Lung (tissue), 11 donors: ENCODE measurements at regions not wholly inside any gene's neighbourhood (a gene's known extent, or its start where the extent isn't known, plus 50 kb on each side); places are given as distances from the start of the nearest gene placed in this dataset.

Experiments
- ATAC-seq: fragments of 200-7000 bp; cut with Tn5 transposase; one replicate; pipeline ENCODE4 v1.9.1; 2020; ENCODE audit warnings: moderate number of reproducible peaks; ENCODE audit not compliant: insufficient read depth, low FRiP score
- DNase-seq, 3 donors: peaks; one replicate each; pipeline ENCODE4 v3.0.0-alpha.2; 2013 to 2017
- H3K27ac ChIP-seq, 2 donors: one replicate each; pipeline ENCODE4 v1.5.1; 2013; ENCODE audit warnings: mild to moderate bottlenecking in 2 of 2, moderate library complexity in 2 of 2, control low read depth in 1 of 2, inconsistent platforms in 1 of 2, low read depth in 1 of 2, low read length in 1 of 2
- H3K27me3 ChIP-seq, 3 donors: one replicate each; pipeline ENCODE4 v1.5.1; 2013; ENCODE audit warnings: low read length in 2 of 3; ENCODE audit not compliant: control insufficient read depth in 3 of 3, insufficient read depth in 3 of 3
- H3K36me3 ChIP-seq, 4 donors: one replicate each; pipeline ENCODE4 v1.5.1; 2013; ENCODE audit warnings: low read length in 4 of 4, mild to moderate bottlenecking in 1 of 4, moderate library complexity in 1 of 4; ENCODE audit not compliant: control insufficient read depth in 4 of 4, insufficient read depth in 4 of 4
- H3K4me1 ChIP-seq, 5 donors: one replicate each; pipeline ENCODE4 v1.5.1; 2013; ENCODE audit warnings: low read length in 5 of 5, mild to moderate bottlenecking in 2 of 5, moderate library complexity in 1 of 5; ENCODE audit not compliant: control insufficient read depth in 5 of 5, insufficient read depth in 5 of 5
- H3K4me3 ChIP-seq: one replicate; pipeline ENCODE4 v1.5.1; 2013; ENCODE audit warnings: mild to moderate bottlenecking, control low read depth, moderate library complexity
- H3K9ac ChIP-seq, 2 donors: one replicate each; pipeline ENCODE4 v1.5.1; 2013; ENCODE audit warnings: low read length in 2 of 2, control low read depth in 1 of 2; ENCODE audit not compliant: insufficient read depth in 1 of 2
- H3K9me3 ChIP-seq, 4 donors: one replicate each; pipeline ENCODE4 v1.5.1; 2013; ENCODE audit warnings: low read length in 3 of 4, mild to moderate bottlenecking in 1 of 4, moderate library complexity in 1 of 4; ENCODE audit not compliant: control insufficient read depth in 4 of 4, insufficient read depth in 3 of 4
- CTCF ChIP-seq: IDR thresholded peaks from 2 replicates; pipeline ENCODE4 v1.5.1; 2012; ENCODE audit warnings: mild to moderate bottlenecking; ENCODE audit errors: control extremely low read depth, extremely low read depth
- WGBS, 2 donors: extraction: QIAGEN DNeasy Blood & Tissue Kit; methylation state at CpG; one replicate each; pipeline ENCODE4 v1.1.7; 2013; 5-methylcytosine and 5-hydroxymethylcytosine counted together
- donor health status: control.
- donor health status: control.
- donor health status: Bipolar disorder and iron deficiency.
- donor health status: healthy.
- donor health status: DM: yes; HTN: yes; CAD: no.

- Histone ChIP-seq H3K4me1 (no peaks in the 10 kb centered on the region), H3K9ac (no peak overlapping the region), H3K27ac (no peak overlapping the region), H3K36me3 (no peaks in the 10 kb centered on the region), H3K4me3 (no peak overlapping the region), H3K9me3 (no peaks in the 10 kb centered on the region), H3K27me3 (peaks cover 0 to 3% (median 0%) of the 10 kb centered on the region in 3 donors)
- DNase-seq (no peak), ATAC-seq (no peak)
- no peak for TF ChIP-seq CTCF
- 33 to 64% methylated on average over 2 of the region's 2 CpGs for WGBS, 2 donors
These were observed 152.3 kb upstream of the DAP start for GRCh38 chr5:10913181-10913810.

GRCh38 chr5:10912435-10912834 lies 151.4 kb upstream of the DAP start:
- Histone ChIP-seq H3K4me3 (no peak overlapping the region), H3K9me3 (no peaks in the 10 kb centered on the region), H3K36me3 (no peaks in the 10 kb centered on the region), H3K27ac (no peak overlapping the region), H3K27me3 (peaks cover 0 to 3% (median 0%) of the 10 kb centered on the region in 3 donors), H3K4me1 (no peaks in the 10 kb centered on the region), H3K9ac (no peak overlapping the region)
- no peak for TF ChIP-seq CTCF
- 92 to 100% methylated on average over 2 of the region's 2 CpGs for WGBS, 2 donors
- no peak for ATAC-seq
- no peak for DNase-seq

GRCh38 chr5:10910261-10910660 lies 149.2 kb upstream of the DAP start:
- Histone ChIP-seq H3K9ac (no peak overlapping the region), H3K27me3 (peaks cover 0 to 3% (median 0%) of the 10 kb centered on the region in 3 donors), H3K9me3 (no peaks in the 10 kb centered on the region), H3K4me1 (no peaks in the 10 kb centered on the region), H3K36me3 (no peaks in the 10 kb centered on the region), H3K27ac (no peak overlapping the region), H3K4me3 (no peak overlapping the region)
- 70 to 94% methylated on average over 3 of the region's 3 CpGs for WGBS, 2 donors
- DNase-seq, result no peak
- no peak for ATAC-seq
- TF ChIP-seq CTCF, result no peak

- ATAC-seq (no peak), DNase-seq (no peak)
- Histone ChIP-seq H3K9ac (no peak overlapping the region), H3K9me3 (peaks cover 0 to 3% (median 0%) of the 10 kb centered on the region in 4 donors), H3K27ac (no peak overlapping the region), H3K4me3 (no peak overlapping the region), H3K4me1 (no peaks in the 10 kb centered on the region), H3K27me3 (no peaks in the 10 kb centered on the region), H3K36me3 (no peaks in the 10 kb centered on the region)
- TF ChIP-seq CTCF, result no peak
- WGBS, 2 donors, result 66 to 75% methylated on average over 3 of the region's 3 CpGs
These were observed 143.9 kb upstream of the DAP start for GRCh38 chr5:10904862-10905432.
